HG03432 (cell line): ENCODE measurements at regions not wholly inside any gene's neighbourhood (a gene's known extent, or its start where the extent isn't known, plus 50 kb on each side); places are given as distances from the start of the nearest gene placed in this dataset.

Experiments used
- ATAC-seq: cut with Tn5 transposase; IDR thresholded peaks from one replicate; pipeline ENCODE4 v1.9.1; 2021; ENCODE audit warnings: mild to moderate bottlenecking, moderate library complexity; ENCODE audit not compliant: unreplicated experiment

DNA sequence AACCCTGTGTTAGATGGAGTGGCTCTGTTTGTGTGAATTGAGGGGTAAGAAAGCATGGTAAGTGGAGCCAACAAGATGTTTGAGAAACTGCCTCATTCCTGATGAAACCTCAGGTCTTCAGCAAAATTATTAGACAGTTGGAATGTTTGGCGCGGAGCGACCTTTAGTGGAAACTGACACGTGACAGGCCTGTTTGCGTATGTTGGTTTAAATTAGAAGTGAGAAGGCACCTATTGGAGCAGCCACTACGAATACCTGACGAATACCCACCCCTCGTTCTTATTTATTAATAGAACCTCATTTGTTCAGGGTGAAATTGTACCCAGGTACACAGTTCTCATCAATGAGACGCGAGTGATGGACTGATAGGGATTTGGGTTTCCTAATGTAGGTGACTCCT is 63.2 kb upstream of the MIR17HG start:
- ATAC-seq: no peak

DNA sequence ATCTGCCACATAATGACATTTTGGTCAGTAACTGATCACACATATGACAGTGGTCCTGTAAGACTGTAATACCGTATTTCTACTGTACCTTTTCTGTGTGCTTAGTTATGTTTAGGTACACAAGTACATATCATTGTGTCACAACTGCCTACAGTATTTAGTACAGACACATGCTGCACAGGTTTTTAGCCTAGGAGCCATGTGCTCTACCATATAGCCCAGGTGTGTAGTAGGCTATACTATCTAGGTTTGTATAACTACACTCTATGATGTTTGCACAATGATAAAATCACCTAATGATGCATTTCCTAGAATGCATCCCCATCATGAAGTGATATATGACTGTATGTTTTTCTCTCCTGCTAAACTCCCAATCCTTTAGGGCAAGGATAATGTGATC is 61.2 kb upstream of the MIR17HG start:
- ATAC-seq: no peak

DNA sequence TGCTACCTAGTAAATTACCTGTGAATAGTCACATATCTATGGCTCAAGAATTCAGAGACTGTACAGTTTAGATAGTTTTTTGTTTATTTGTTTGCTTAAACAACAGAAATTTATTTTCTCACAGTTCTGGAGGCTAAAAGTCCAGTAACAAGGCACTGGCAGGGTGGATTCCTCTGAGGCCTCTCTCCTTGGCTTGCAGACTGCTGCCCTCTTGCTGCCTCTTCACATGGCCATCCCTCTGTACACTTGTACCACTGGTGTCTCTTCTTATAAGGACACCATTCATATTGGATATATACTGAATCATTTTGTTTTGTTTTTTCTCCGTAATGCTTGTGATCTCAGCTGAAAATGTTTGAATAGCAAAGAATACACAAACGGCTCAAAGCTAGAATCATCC is 56.4 kb upstream of the MIR17HG start:
- ATAC-seq: no peak

DNA sequence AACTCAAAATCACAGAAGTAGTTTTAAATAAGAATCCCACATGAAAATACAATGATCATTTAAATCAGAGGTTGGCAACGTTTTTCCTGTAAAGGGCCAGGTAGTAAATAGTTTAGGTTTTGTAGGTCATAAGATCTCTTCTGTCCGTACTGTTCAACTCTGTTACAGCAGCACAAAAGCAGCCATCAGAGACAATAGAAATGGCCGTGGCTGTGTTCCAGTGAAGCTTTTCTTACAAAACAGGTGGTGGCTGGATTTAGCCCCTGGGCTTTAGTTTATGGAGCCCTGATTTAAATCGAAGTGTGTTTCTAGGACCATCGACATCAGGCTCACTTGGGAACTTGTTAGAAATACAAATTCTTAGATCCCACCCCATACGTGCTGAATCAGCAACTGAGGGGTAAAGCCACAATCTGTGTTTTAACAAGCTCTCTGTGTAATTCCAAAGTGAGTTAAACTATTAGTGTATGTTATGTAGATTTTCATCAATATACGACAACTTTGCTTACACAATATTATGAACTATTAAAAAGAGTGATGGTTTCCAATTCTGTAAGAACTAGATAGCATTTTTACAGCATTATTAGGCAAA is 54.8 kb upstream of the MIR17HG start:
- no peak for ATAC-seq

DNA sequence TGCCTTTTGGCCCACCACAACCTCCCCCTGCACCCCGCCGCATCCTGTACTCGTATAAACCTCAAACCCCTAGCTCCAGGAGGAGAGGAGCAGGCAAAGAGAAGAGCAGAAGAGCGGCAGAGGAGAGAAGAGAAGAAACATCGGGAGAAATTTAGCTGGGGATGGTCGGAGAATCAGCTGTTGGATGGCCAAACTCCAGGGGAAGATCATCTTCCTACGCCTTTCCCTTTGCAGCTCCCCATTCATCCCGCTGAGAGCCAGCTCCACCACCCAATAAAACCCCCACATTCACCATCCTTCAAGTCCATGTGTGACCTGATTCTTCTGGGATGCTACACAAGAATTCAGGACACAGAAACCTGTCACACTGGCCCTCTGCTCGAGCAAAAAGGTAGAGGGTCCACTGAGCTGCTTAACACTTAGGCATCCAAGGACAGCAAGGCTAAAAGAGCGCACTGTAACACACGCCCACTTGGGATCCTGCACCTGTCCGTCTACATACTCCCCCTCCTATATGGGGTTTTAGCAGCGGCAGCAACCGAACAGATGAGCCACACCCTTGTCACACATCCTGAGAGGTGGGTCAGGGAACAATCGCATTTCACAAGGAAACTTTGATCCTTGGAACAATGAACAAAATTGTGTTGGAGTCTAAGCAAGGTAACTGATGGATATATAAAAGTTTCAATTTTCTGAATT is 51.6 kb upstream of the MIR17HG start:
- no peak for ATAC-seq

DNA sequence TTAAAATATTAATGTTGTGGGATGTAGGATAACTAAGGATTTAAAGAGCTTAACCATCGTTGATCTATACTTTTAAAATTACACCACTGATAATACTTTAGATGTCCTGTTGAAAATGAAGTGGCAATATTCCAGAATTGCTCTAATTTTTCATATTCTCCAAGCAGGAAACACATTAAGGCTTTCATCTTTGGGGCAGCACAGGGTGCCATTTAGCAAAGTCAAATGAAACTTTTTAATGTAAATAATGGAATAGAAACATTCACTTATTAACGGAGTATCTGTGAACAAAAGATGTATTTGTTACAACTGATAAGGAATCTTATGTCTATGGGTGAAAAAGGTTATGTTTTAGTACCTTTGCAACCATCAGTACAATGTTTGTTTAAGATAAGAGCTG is 50.0 kb upstream of the MIR17HG start:
- no peak for ATAC-seq
